NCI-H128 (cell line): ENCODE measurements at regions not wholly inside any gene's neighbourhood (a gene's known extent, or its start where the extent isn't known, plus 50 kb on each side); places are given as distances from the start of the nearest gene placed in this dataset.

Experiments used
- DNase-seq: peaks from one replicate; lab custom pipeline; 2025; ENCODE audit not compliant: unreplicated experiment; lab: John Stamatoyannopoulos, UW

GRCh38 chr18:78650926-78651325 is 328.7 kb upstream of the SALL3 start:
- no peak for DNase-seq

GRCh38 chr18:78652001-78652545 is 327.5 kb upstream of the SALL3 start:
- DNase-seq, result no peak

- DNase-seq, result no peak
These were observed 323.7 kb upstream of the SALL3 start for GRCh38 chr18:78655921-78656320.

GRCh38 chr18:78656346-78656925 is 323.2 kb upstream of the SALL3 start:
- no peak for DNase-seq

GRCh38 chr18:78658531-78658930 is 321.1 kb upstream of the SALL3 start:
- no peak for DNase-seq

GRCh38 chr18:78659057-78659456 is 320.6 kb upstream of the SALL3 start:
- no peak for DNase-seq

- DNase-seq, result no peak
These were observed 319.9 kb upstream of the SALL3 start for GRCh38 chr18:78659748-78660147.

GRCh38 chr18:78660311-78660710 is 319.3 kb upstream of the SALL3 start:
- DNase-seq, result no peak

- no peak for DNase-seq
These were observed 318.3 kb upstream of the SALL3 start for GRCh38 chr18:78661316-78661715.

- DNase-seq, result no peak
These were observed 316.7 kb upstream of the SALL3 start for GRCh38 chr18:78662879-78663278.

- no peak for DNase-seq
These were observed 315.6 kb upstream of the SALL3 start for GRCh38 chr18:78664048-78664447.

- no peak for DNase-seq
These were observed 314.8 kb upstream of the SALL3 start for GRCh38 chr18:78664848-78665247.

GRCh38 chr18:78665644-78666043 is 314.0 kb upstream of the SALL3 start:
- no peak for DNase-seq

GRCh38 chr18:78666666-78667335 is 312.8 kb upstream of the SALL3 start:
- DNase-seq, result no peak

- DNase-seq, result no peak
These were observed 308.7 kb upstream of the SALL3 start for GRCh38 chr18:78670778-78671391.

GRCh38 chr18:78671551-78671950 is 308.1 kb upstream of the SALL3 start:
- no peak for DNase-seq

- DNase-seq, result no peak
These were observed 306.7 kb upstream of the SALL3 start for GRCh38 chr18:78672862-78673446.

GRCh38 chr18:78673516-78674321 is 305.9 kb upstream of the SALL3 start:
- no peak for DNase-seq

GRCh38 chr18:78675231-78675630 is 304.4 kb upstream of the SALL3 start:
- no peak for DNase-seq

GRCh38 chr18:78676622-78677482 is 302.8 kb upstream of the SALL3 start:
- no peak for DNase-seq
